Gastrocnemius medialis (tissue), 4 donors: ENCODE measurements at regions not wholly inside any gene's neighbourhood (a gene's known extent, or its start where the extent isn't known, plus 50 kb on each side); places are given as distances from the start of the nearest gene placed in this dataset.

ENCODE experiments used
- POLR2A ChIP-seq, 2 donors: fragments of 450-650 bp; IDR thresholded peaks; one replicate each; pipeline ENCODE4 v1.6.1; 2017; ENCODE audit warnings: antibody characterized with exemption in 2 of 2, mild to moderate bottlenecking in 2 of 2, moderate library complexity in 2 of 2
- TF ChIP-seq, protein P1 (sequence below), 5 experiments: fragments of 450-650 bp in 3 of 5; fragments of 200-600 bp in 2 of 5; sonication (generic) in 2 of 5; IDR thresholded peaks in 4 of 5; conservative IDR thresholded peaks in 1 of 5; 1 replicate in 4 of 5; 2 replicates in 1 of 5; pipeline ENCODE4 v1.5.1; 2016 to 2019; ENCODE audit warnings: antibody characterized with exemption in 5 of 5, mild to moderate bottlenecking in 3 of 5, moderate library complexity in 3 of 5

DNA sequence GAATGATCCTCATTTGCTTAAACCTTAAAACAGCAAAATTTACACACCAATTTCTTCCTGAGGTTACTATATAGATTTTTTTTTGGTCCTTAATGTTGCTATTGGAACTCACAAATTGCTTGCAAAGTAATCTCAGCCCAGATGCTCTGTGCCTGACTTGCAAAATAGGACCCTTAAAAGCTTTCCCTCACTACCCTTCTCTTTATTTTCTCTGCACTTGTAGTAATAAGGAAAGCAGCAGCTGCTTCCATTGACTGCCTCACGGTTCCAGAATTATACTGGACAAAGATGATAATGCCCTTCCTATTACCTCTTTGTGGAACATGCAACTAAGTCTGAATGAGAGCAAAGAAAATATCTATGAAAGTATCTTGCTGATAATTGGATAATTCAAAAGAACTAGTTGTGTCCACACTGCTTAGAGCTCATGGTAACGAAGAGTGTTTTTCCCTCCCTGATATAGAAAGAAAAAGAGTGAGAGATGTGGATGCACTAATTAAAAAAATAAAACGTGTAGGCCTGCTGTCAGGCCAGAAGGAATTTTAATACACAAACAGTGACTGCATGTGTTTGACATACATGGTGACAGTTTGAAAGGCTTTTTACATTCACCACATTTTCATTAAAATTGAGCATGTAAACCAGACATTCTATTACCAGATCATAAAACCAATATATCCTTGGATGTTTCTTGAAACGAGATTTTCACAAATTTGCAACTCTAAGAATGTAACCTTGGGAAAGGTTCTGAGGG is 783.1 kb downstream of the GBE1 start:
- no peak for TF ChIP-seq POLR2A (IDR thresholded peaks at IDR 0.05)
- TF ChIP-seq, protein P1, sequence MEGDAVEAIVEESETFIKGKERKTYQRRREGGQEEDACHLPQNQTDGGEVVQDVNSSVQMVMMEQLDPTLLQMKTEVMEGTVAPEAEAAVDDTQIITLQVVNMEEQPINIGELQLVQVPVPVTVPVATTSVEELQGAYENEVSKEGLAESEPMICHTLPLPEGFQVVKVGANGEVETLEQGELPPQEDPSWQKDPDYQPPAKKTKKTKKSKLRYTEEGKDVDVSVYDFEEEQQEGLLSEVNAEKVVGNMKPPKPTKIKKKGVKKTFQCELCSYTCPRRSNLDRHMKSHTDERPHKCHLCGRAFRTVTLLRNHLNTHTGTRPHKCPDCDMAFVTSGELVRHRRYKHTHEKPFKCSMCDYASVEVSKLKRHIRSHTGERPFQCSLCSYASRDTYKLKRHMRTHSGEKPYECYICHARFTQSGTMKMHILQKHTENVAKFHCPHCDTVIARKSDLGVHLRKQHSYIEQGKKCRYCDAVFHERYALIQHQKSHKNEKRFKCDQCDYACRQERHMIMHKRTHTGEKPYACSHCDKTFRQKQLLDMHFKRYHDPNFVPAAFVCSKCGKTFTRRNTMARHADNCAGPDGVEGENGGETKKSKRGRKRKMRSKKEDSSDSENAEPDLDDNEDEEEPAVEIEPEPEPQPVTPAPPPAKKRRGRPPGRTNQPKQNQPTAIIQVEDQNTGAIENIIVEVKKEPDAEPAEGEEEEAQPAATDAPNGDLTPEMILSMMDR (IDR thresholded peaks at IDR 0.05 in 4 of 5, conservative IDR thresholded peaks at IDR 0.05 in 1 of 5) = no peak
